BE2C (cell line): ENCODE measurements at regions not wholly inside any gene's neighbourhood (a gene's known extent, or its start where the extent isn't known, plus 50 kb on each side); places are given as distances from the start of the nearest gene placed in this dataset.
A peak's percentile ranks its signal among the peaks of the same experiment; 100 is the strongest.

Experiments
- DNase-seq: peaks from one replicate; pipeline ENCODE4 v3.0.0-alpha.2; 2020
- H3K27me3 ChIP-seq: fragments of 250-450 bp; sonication (Bioruptor Pico); 2 replicates; pipeline ENCODE4 v1.5.1; 2020; ENCODE audit warnings: mild to moderate bottlenecking
- H3K36me3 ChIP-seq: fragments of 250-450 bp; sonication (Bioruptor Pico); 2 replicates; pipeline ENCODE4 v1.5.1; 2020; ENCODE audit warnings: mild to moderate bottlenecking
- H3K4me1 ChIP-seq: fragments of 250-450 bp; sonication (Bioruptor Pico); 2 replicates; pipeline ENCODE4 v1.5.1; 2020
- H3K4me3 ChIP-seq: 2 replicates; pipeline ENCODE4 v1.5.1; 2011; ENCODE audit warnings: low read depth, low read length
- H3K9me3 ChIP-seq: fragments of 250-450 bp; sonication (Bioruptor Pico); 2 replicates; pipeline ENCODE4 v1.5.1; 2020
- CTCF ChIP-seq: IDR thresholded peaks from 2 replicates; pipeline ENCODE4 v1.5.1; 2012; ENCODE audit warnings: mild to moderate bottlenecking, low read depth, low read length

- peaks cover 42% of the 10 kb centered on the region for H3K4me1 ChIP-seq
- H3K27me3 ChIP-seq = no peaks in the 10 kb centered on the region
- no peak overlapping the region for H3K4me3 ChIP-seq
- peak; percentile 26 for TF ChIP-seq CTCF
- peak; percentile 91 for DNase-seq
- H3K36me3 ChIP-seq = no peaks in the 10 kb centered on the region
- H3K9me3 ChIP-seq = no peaks in the 10 kb centered on the region; the same call in 1 of the 2 replicates
These were observed 109.2 kb upstream of the SLC7A1 start for GRCh38 chr13:29704648-29705047.

GRCh38 chr13:29703421-29703820, 107.9 kb upstream of the SLC7A1 start:
- no peak for DNase-seq
- H3K4me3 ChIP-seq = no peak overlapping the region

GRCh38 chr13:29702912-29703351, 107.4 kb upstream of the SLC7A1 start:
- no peak for TF ChIP-seq CTCF
- Histone ChIP-seq H3K36me3 (no peaks in the 10 kb centered on the region), H3K27me3 (no peaks in the 10 kb centered on the region), H3K4me1 (peaks cover 39% of the 10 kb centered on the region), H3K9me3 (no peaks in the 10 kb centered on the region; the same call in 1 of the 2 replicates), H3K4me3 (peak overlapping the region; percentile 31)
- DNase-seq = peak; percentile 65

More at GRCh38 chr13:29703421-29703820, 107.9 kb upstream of the SLC7A1 start:
- Histone ChIP-seq H3K4me1 (peaks cover 42% of the 10 kb centered on the region), H3K9me3 (no peaks in the 10 kb centered on the region; the same call in 1 of the 2 replicates), H3K36me3 (no peaks in the 10 kb centered on the region), H3K27me3 (no peaks in the 10 kb centered on the region)
- no peak for TF ChIP-seq CTCF

- Histone ChIP-seq H3K9me3 (no peaks in the 10 kb centered on the region), H3K36me3 (no peaks in the 10 kb centered on the region), H3K27me3 (no peaks in the 10 kb centered on the region), H3K4me3 (no peak overlapping the region), H3K4me1 (peaks cover under 1% of the 10 kb centered on the region)
- no peak for DNase-seq
- no peak for TF ChIP-seq CTCF
These were observed 102.6 kb upstream of the SLC7A1 start for GRCh38 chr13:29698106-29698505.

- no peaks in the 10 kb centered on the region for H3K9me3 ChIP-seq
- no peaks in the 10 kb centered on the region for H3K36me3 ChIP-seq
- H3K4me3 ChIP-seq = no peak overlapping the region
- TF ChIP-seq CTCF = no peak
- DNase-seq = no peak
- no peaks in the 10 kb centered on the region for H3K27me3 ChIP-seq
- no peaks in the 10 kb centered on the region for H3K4me1 ChIP-seq
These were observed 101.1 kb upstream of the SLC7A1 start for GRCh38 chr13:29696606-29697005.

GRCh38 chr13:29693275-29693945, 97.9 kb upstream of the SLC7A1 start:
- Histone ChIP-seq H3K36me3 (no peaks in the 10 kb centered on the region), H3K9me3 (no peaks in the 10 kb centered on the region), H3K4me3 (no peak overlapping the region), H3K27me3 (no peaks in the 10 kb centered on the region), H3K4me1 (no peaks in the 10 kb centered on the region)
- DNase-seq = no peak
- no peak for TF ChIP-seq CTCF
